Spleen (tissue), 7 donors: ENCODE measurements at regions not wholly inside any gene's neighbourhood (a gene's known extent, or its start where the extent isn't known, plus 50 kb on each side); places are given as distances from the start of the nearest gene placed in this dataset.

Experiments
- POLR2A ChIP-seq, 3 donors: fragments of 450-650 bp; IDR thresholded peaks; one replicate each; pipeline ENCODE4 v1.5.1; 2017; ENCODE audit warnings: antibody characterized with exemption in 3 of 3, mild to moderate bottlenecking in 1 of 3
- POLR2AphosphoS5 ChIP-seq, 3 donors: sonication (generic); formaldehyde crosslinking; IDR thresholded peaks; one replicate each; pipeline ENCODE4 v1.5.1; 2017; ENCODE audit warnings: antibody characterized with exemption in 3 of 3
- TF ChIP-seq, protein P1 (sequence below), 11 experiments: fragments of 200-600 bp in 7 of 11; fragments of 450-650 bp in 4 of 11; sonication (generic) in 4 of 11; IDR thresholded peaks in 8 of 11; conservative IDR thresholded peaks in 3 of 11; 1 replicate in 7 of 11; 2 replicates in 4 of 11; pipeline versions ENCODE4 v1.4.0 to v1.8.0; 2016 to 2021; ENCODE audit warnings: antibody characterized with exemption in 11 of 11, inconsistent platforms in 4 of 11, mild to moderate bottlenecking in 1 of 11
- donor health status: DM: no; HTN: no; CAD: no; lungs with moderate emphysema.
- donor health status: DM: no; HTN: no; CAD: no.
- donor health status: DM: no; HTN: no; CAD: no.

DNA sequence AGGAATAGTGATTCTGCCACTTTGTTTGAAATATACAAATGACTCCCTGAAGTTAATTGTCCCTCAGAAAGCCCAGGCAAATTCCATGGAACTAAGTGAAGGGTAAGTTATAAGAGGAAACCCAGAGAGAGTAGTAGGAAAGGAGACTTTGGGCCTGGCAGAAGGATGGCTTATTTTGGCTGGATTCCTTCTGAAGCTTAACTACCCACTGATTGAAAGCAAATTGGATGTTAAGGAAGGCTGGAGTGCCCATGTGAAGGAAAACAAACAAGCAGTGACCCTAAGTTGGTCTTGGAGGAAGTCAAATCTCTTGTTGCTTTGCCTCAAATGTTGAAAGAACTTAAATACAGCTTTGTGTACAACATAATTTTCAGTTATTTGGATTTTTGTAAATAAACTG lies 1106.4 kb upstream of the ZEB2 start:
- no peak for TF ChIP-seq POLR2AphosphoS5 (IDR thresholded peaks at IDR 0.05)
- TF ChIP-seq, protein P1, sequence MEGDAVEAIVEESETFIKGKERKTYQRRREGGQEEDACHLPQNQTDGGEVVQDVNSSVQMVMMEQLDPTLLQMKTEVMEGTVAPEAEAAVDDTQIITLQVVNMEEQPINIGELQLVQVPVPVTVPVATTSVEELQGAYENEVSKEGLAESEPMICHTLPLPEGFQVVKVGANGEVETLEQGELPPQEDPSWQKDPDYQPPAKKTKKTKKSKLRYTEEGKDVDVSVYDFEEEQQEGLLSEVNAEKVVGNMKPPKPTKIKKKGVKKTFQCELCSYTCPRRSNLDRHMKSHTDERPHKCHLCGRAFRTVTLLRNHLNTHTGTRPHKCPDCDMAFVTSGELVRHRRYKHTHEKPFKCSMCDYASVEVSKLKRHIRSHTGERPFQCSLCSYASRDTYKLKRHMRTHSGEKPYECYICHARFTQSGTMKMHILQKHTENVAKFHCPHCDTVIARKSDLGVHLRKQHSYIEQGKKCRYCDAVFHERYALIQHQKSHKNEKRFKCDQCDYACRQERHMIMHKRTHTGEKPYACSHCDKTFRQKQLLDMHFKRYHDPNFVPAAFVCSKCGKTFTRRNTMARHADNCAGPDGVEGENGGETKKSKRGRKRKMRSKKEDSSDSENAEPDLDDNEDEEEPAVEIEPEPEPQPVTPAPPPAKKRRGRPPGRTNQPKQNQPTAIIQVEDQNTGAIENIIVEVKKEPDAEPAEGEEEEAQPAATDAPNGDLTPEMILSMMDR (IDR thresholded peaks at IDR 0.05 in 8 of 11, conservative IDR thresholded peaks at IDR 0.05 in 3 of 11): no peak
- no peak for TF ChIP-seq POLR2A (IDR thresholded peaks at IDR 0.05)
